GM19328 (cell line): ENCODE measurements at regions not wholly inside any gene's neighbourhood (a gene's known extent, or its start where the extent isn't known, plus 50 kb on each side); places are given as distances from the start of the nearest gene placed in this dataset.
"Not testable (repeated sequence)": the region's sequence is repeated elsewhere in the genome, so short reads cannot be mapped to it uniquely, and the experiment has no call there.

Experiments
- ATAC-seq: cut with Tn5 transposase; IDR thresholded peaks from one replicate; pipeline ENCODE4 v1.9.1; 2021; ENCODE audit warnings: mild to moderate bottlenecking, moderate library complexity; ENCODE audit not compliant: unreplicated experiment

DNA sequence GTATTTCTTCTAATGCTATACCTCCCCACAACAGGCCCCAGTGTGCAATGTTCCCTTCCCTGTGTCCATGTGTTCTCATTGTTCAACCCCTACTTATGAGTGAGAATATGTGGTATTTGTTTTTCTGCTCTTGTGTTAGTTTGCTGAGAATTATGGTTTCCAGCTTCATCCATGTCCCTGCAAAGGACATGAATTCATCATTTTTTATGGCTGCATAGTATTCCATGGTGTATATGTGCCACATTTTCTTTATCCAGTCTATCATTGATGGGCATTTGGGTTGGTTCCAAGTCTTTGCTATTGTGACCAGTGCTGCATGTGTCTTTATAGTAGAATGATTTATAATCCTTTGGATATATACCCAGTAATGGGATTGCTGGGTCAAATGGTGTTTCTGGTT is 95.7 kb upstream of the HEY2 start:
- not testable (repeated sequence) for ATAC-seq

- no peak for ATAC-seq
These were observed 93.9 kb upstream of the HEY2 start for GRCh38 chr6:125655511-125655910.

DNA sequence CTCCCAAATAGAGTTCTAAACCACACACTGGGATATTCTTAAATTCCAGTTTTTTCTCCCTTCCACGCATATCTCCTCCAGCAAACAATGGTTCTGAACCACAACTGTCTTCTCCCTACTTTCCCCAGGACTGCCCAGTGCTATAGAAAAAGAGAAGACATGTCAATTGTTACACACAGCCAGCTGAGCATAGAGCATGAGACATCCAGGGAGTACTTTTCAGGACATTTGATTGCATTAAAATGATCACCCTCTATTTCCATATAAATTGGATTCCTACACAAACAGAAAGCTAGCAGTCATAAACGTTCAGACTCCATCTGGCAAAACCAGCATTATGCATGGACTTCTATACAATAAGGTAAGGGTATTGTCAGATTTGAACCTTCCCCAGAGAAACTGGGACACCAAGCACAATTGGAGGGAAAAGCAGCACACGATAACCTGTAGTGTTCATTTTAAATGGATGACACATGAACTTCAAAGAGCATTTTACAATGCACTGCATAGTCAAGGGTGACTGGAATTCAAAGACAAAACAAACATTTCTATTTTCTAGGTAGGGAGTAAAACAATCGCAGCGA is 93.1 kb upstream of the HEY2 start:
- ATAC-seq, result no peak

- ATAC-seq, result no peak
These were observed 91.3 kb upstream of the HEY2 start for GRCh38 chr6:125658136-125658535.

DNA sequence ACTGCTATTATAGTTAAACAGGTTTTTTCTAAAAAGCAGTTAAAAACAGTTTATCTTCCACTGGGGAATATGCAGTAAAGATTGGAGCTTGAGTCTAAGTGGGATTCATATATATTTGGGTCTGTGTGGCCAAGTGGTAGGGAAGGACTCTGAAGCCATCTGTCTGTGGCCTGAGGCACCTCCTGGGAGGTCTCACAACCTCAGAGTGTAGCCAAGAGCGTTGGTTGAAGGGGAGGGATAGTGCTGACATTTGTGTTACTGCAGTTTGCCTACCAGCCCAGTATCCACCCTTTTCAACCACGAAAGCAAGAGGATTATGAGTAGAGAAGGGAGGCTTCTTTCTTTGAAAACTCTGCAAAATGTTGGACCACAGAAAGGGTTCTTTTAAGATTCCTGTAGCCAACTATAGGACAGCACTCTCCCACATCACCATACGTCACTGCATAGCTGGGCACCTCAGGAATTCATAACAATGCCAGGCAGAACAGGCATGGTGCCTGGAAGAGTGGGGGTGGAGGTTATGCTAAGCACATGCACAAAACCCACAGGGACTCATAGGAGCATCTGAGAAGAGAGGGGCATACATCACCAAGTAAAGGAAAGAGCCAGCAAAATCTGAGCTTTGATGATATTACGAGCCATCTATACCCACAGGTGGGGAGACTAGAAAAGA is 90.5 kb upstream of the HEY2 start:
- ATAC-seq, result no peak

- ATAC-seq, result no peak
These were observed 89.5 kb upstream of the HEY2 start for GRCh38 chr6:125659887-125660286.

DNA sequence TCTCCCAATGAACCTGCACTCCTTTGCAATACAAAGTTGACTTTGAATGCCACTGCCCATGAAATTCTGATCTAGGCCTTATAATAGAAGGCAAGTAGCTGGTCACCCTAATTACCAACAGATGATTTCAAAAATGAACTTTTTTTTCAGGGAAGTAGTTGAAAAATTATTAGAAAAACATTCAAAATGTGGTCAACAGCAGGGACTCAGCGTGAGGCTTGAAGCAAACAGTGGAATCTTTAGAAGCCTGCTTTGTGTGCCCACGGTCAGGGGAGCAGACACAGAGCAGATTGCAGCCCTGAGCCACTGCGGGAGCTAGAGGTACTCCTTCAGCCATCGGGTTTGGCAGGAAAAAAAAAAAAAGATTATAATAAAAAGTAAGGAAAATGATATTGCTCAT is 87.1 kb upstream of the HEY2 start:
- ATAC-seq, result no peak

GRCh38 chr6:125665295-125665814 is 84.1 kb upstream of the HEY2 start:
- ATAC-seq, result no peak

GRCh38 chr6:125667326-125667725 is 82.1 kb upstream of the HEY2 start:
- no peak for ATAC-seq

- ATAC-seq, result no peak
These were observed 81.4 kb upstream of the HEY2 start for GRCh38 chr6:125668071-125668470.

GRCh38 chr6:125670568-125670967 is 78.9 kb upstream of the HEY2 start:
- no peak for ATAC-seq

DNA sequence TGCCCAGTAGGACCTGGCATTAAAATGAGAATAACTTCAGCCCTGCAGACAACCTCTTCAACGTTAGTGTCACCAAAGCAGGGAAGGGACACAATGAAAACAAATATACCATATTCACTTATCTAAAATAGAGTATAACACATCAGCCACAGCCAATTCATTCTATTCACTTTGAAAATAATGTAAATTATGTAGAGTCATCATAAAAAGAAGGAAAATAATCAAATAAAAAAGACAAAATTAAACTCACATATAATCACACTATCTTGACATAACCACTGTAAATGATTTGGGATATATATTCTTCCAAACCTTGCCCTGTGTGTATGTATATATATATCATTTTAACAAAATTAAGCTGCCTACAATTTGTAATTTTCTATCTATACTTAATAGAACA is 78.1 kb upstream of the HEY2 start:
- ATAC-seq, result no peak

- no peak for ATAC-seq
These were observed 75.2 kb upstream of the HEY2 start for GRCh38 chr6:125674230-125674629.

DNA sequence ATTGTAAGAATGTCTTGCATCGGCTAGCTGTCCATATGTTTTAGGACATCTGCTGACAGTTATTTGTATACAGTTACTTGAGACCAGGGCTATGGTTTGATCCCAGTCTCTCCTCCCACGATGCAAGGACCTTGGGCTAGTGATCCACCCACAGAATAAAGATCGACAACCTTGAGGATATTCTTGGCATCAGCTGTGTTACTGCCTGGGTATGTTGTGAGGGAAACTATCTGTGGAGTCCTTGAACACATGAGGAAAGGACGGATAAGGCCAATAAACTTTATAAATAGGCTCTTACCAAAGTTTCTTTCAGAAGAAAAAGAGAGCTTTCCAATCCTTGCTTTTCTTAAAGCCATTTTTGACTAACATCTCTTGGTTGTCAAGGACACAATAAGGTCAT is 70.8 kb upstream of the HEY2 start:
- no peak for ATAC-seq

- ATAC-seq, result no peak
These were observed 70.3 kb upstream of the HEY2 start for GRCh38 chr6:125679128-125679527.

DNA sequence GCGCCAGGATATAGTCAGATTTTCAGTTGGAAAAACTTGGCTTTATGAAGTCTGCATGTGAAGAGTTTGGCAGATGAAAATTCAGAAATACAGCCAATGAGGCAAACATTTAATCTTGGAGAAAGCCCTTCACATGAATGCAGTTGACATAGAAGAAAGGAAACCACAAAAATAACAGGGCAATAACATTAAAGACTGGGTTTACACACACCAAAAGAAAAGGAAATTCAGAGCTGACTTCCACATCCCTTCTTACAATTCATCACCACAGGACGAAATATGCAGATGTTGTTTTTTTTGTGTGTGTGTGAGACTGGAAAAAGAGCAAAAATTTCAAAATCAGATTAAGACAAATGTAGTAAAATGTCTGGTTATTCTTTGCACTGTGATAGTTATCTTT is 69.8 kb upstream of the HEY2 start:
- ATAC-seq, result no peak

GRCh38 chr6:125682939-125683338 is 66.5 kb upstream of the HEY2 start:
- no peak for ATAC-seq

- no peak for ATAC-seq
These were observed 61.3 kb upstream of the HEY2 start for GRCh38 chr6:125688138-125688537.

GRCh38 chr6:125693480-125693879 is 56.0 kb upstream of the HEY2 start:
- ATAC-seq, result no peak

DNA sequence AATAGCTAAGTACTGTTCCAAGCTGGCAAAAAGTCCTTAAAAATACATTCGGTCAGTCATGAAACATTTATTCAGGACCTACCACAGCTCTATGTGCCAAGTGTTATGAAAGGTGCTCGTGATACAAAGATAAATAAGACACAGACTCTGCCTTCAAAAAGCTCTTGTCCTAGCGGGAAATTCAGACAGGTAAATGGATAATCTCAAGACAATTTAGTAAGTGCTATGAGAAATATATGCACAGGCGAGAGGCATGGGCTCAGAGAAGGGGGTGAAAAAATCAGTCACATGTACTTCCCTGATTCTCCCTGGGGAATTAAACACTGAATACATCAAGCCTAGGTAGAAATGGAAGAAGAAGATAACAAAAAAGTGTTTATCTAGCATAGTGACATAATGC is 49.8 kb upstream of the HEY2 start:
- no peak for ATAC-seq
